A549 (cell line): ENCODE measurements at regions not wholly inside any gene's neighbourhood (a gene's known extent, or its start where the extent isn't known, plus 50 kb on each side); places are given as distances from the start of the nearest gene placed in this dataset.

ENCODE experiments used
- ESRRA ChIP-seq: fragments of 150-350 bp; IDR thresholded peaks from 2 replicates; pipeline ENCODE4 v1.6.1; 2014; ENCODE audit warnings: mild to moderate bottlenecking, low read length, borderline replicate concordance
- MYC ChIP-seq: IDR thresholded peaks from 2 replicates; pipeline ENCODE4 v1.6.1; 2012; ENCODE audit warnings: mild to moderate bottlenecking, inconsistent platforms, low read length, improper control_type of control experiment, borderline replicate concordance

GRCh38 chr5:12193536-12193935, 289.3 kb upstream of the CTNND2 start:
- no peak for TF ChIP-seq MYC
- no peak for TF ChIP-seq ESRRA
